Upper lobe of right lung (tissue), 1 donor: ENCODE measurements at regions not wholly inside any gene's neighbourhood (a gene's known extent, or its start where the extent isn't known, plus 50 kb on each side); places are given as distances from the start of the nearest gene placed in this dataset.

Experiments used
- ATAC-seq: fragments of 200-7000 bp; cut with Tn5 transposase; one replicate; pipeline ENCODE4 v1.9.1; 2020; ENCODE audit warnings: mild to moderate bottlenecking, moderate library complexity
- DNase-seq: peaks from one replicate; pipeline ENCODE4 v3.0.0-alpha.2; 2020
- H3K27ac ChIP-seq: fragments of 200-600 bp; one replicate; pipeline ENCODE4 v1.8.0; 2022
- H3K27me3 ChIP-seq: fragments of 200-600 bp; one replicate; pipeline ENCODE4 v1.8.0; 2022; ENCODE audit warnings: mild to moderate bottlenecking
- H3K36me3 ChIP-seq: fragments of 200-600 bp; one replicate; pipeline ENCODE4 v1.8.0; 2022
- H3K4me1 ChIP-seq: fragments of 200-600 bp; one replicate; pipeline ENCODE4 v1.8.0; 2022
- H3K4me3 ChIP-seq: fragments of 200-600 bp; one replicate; pipeline ENCODE4 v1.8.0; 2022; ENCODE audit warnings: mild to moderate bottlenecking
- H3K9me3 ChIP-seq: fragments of 200-600 bp; one replicate; pipeline ENCODE4 v1.8.0; 2022
- CTCF ChIP-seq: fragments of 200-600 bp; IDR thresholded peaks from one replicate; pipeline ENCODE4 v1.8.0; 2022; ENCODE audit warnings: antibody characterized with exemption
- intact Hi-C: fragments of 100-400 bp; cut with DNase I; formaldehyde crosslinking; loops from one replicate; pipeline ENCODE4 v1.11.0; 2022
- donor health status: DM: no; HTN: yes; CAD: no; lungs with severe emphysema.

- Histone ChIP-seq H3K4me1 (no peaks in the 10 kb centered on the region), H3K36me3 (no peaks in the 10 kb centered on the region), H3K27me3 (no peaks in the 10 kb centered on the region), H3K9me3 (no peaks in the 10 kb centered on the region), H3K27ac (no peak overlapping the region), H3K4me3 (no peak overlapping the region)
- DNase-seq (no peak), ATAC-seq (no peak)
- TF ChIP-seq CTCF, result no peak
- intact Hi-C loops, result no loop called here
Observed at GRCh38 chr6:103791458-103791857, 1068.3 kb downstream of the HACE1 start.

GRCh38 chr6:103784117-103784516 is 1075.6 kb downstream of the HACE1 start:
- H3K27ac ChIP-seq, result no peak overlapping the region
- H3K4me3 ChIP-seq, result no peak overlapping the region
- ATAC-seq (no peak), DNase-seq (no peak)
- intact Hi-C loops, result no loop called here
- TF ChIP-seq CTCF, result no peak
- no peaks in the 10 kb centered on the region for H3K4me1 ChIP-seq
- H3K36me3 ChIP-seq, result no peaks in the 10 kb centered on the region
- no peaks in the 10 kb centered on the region for H3K27me3 ChIP-seq
- H3K9me3 ChIP-seq, result no peaks in the 10 kb centered on the region

- intact Hi-C loops, result no loop called here
- no peak for TF ChIP-seq CTCF
- Histone ChIP-seq H3K4me1 (no peaks in the 10 kb centered on the region), H3K9me3 (no peaks in the 10 kb centered on the region), H3K27me3 (no peaks in the 10 kb centered on the region), H3K4me3 (no peak overlapping the region), H3K36me3 (no peaks in the 10 kb centered on the region), H3K27ac (no peak overlapping the region)
- ATAC-seq, result no peak
- DNase-seq, result no peak
Observed at GRCh38 chr6:103783329-103783728, 1076.4 kb downstream of the HACE1 start.

GRCh38 chr6:103769431-103769830 is 1090.3 kb downstream of the HACE1 start:
- Histone ChIP-seq H3K4me1 (no peaks in the 10 kb centered on the region), H3K9me3 (no peaks in the 10 kb centered on the region), H3K27me3 (no peaks in the 10 kb centered on the region), H3K36me3 (no peaks in the 10 kb centered on the region), H3K4me3 (no peak overlapping the region), H3K27ac (no peak overlapping the region)
- no peak for DNase-seq
- no peak for TF ChIP-seq CTCF
- intact Hi-C loops, result no loop called here
- no peak for ATAC-seq

- no peak overlapping the region for H3K4me3 ChIP-seq
- no peaks in the 10 kb centered on the region for H3K4me1 ChIP-seq
- DNase-seq, result no peak
- H3K27me3 ChIP-seq, result no peaks in the 10 kb centered on the region
- TF ChIP-seq CTCF, result no peak
- no peak overlapping the region for H3K27ac ChIP-seq
- no peaks in the 10 kb centered on the region for H3K36me3 ChIP-seq
- no peak for ATAC-seq
- no peaks in the 10 kb centered on the region for H3K9me3 ChIP-seq
- intact Hi-C loops, result no loop called here
Observed at GRCh38 chr6:103750603-103751002, 1109.1 kb downstream of the HACE1 start.

GRCh38 chr6:103734016-103734415 is 1125.7 kb downstream of the HACE1 start:
- TF ChIP-seq CTCF, result no peak
- DNase-seq (no peak), ATAC-seq (no peak)

More at GRCh38 chr6:103734016-103734415, 1125.7 kb downstream of the HACE1 start:
- Histone ChIP-seq H3K36me3 (no peaks in the 10 kb centered on the region), H3K4me1 (no peaks in the 10 kb centered on the region), H3K9me3 (no peaks in the 10 kb centered on the region), H3K4me3 (no peak overlapping the region), H3K27me3 (no peaks in the 10 kb centered on the region), H3K27ac (no peak overlapping the region)
- intact Hi-C loops, result no loop called here
